Effector memory CD8-positive, alpha-beta T cell (primary cell): ENCODE measurements at regions not wholly inside any gene's neighbourhood (a gene's known extent, or its start where the extent isn't known, plus 50 kb on each side); places are given as distances from the start of the nearest gene placed in this dataset.
"Not testable (repeated sequence)": the region's sequence is repeated elsewhere in the genome, so short reads cannot be mapped to it uniquely, and the experiment has no call there.

ENCODE experiments used
- ATAC-seq: fragments of 150-1000 bp; cut with Tn5 transposase; replicated peaks from 2 replicates; pipeline ENCODE4 v1.10.0; 2021; ENCODE audit warnings: mild to moderate bottlenecking, moderate library complexity
- DNase-seq, 3 experiments: peaks; one replicate each; pipeline ENCODE4 v3.0.0; 2021
- H3K27ac Mint-ChIP-seq, 2 donors: one replicate each; pipeline ENCODE4 v1.8.0; 2022; ENCODE audit warnings: mild to moderate bottlenecking in 2 of 2, mixed read lengths in 2 of 2, moderate library complexity in 2 of 2
- H3K27me3 Mint-ChIP-seq, 2 donors: one replicate each; pipeline ENCODE4 v1.8.0; 2022; ENCODE audit warnings: mixed read lengths in 2 of 2
- H3K36me3 Mint-ChIP-seq: one replicate; pipeline ENCODE4 v1.8.0; 2022; ENCODE audit warnings: mild to moderate bottlenecking, moderate library complexity, mixed read lengths; ENCODE audit not compliant: insufficient read depth
- H3K4me1 Mint-ChIP-seq, 2 donors: one replicate each; pipeline ENCODE4 v1.8.0; 2022; ENCODE audit warnings: low read depth in 2 of 2, mixed read lengths in 2 of 2
- H3K4me3 Mint-ChIP-seq, 2 donors: one replicate each; pipeline ENCODE4 v1.8.0; 2022; ENCODE audit warnings: mild to moderate bottlenecking in 2 of 2, mixed read lengths in 2 of 2, moderate library complexity in 2 of 2
- H3K9me3 Mint-ChIP-seq, 2 donors: one replicate each; pipeline ENCODE4 v1.8.0; 2022; ENCODE audit warnings: mixed read lengths in 2 of 2

DNA sequence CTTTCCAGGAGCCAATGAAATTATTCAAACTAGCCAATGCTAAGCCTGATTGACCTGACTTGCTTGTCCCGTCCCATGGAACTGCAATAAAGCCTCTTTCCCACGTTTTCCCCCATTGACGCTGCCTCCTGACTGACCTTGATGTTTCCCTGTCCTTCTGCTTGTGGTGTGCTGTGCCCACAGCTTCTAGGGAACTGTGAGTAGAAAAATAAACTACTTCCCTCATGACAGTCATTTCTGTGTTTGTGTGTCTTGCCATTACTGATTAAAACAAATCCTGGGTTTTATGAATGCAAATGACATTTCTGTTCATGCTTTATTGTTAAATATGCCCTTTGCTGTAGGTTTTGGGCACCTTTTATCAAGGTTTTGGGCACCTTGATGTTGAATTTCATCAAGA is 91.3 kb upstream of the ABI1 start:
- Mint-ChIP-seq H3K27ac (no peak overlapping the region), H3K4me3 (no peak overlapping the region), H3K9me3 (peaks cover 4 to 14% of the 10 kb centered on the region in 2 donors), H3K4me1 (no peaks in the 10 kb centered on the region), H3K36me3 (no peaks in the 10 kb centered on the region), H3K27me3 (peaks cover 10 to 21% of the 10 kb centered on the region in 2 donors)
- DNase-seq = no peak
- no peak for ATAC-seq

DNA sequence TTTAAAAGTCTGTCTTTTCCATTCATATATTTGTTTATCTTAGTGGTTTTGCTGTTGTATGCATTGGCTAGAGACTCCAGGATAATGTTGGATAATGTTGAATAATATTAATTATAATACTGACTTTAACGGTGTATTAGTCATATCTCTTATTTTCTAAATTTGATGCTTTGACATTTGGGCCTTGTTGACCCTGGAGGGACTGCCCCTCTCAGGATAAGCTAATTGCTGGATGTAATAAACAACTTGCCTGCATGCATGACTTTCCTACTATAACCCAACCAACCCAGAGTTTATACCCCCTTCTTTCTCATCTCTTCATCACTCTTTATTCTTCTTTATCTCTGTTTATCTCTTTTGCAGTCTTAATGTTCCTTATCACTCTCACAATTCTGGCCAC is 90.9 kb upstream of the ABI1 start:
- H3K36me3 Mint-ChIP-seq = no peaks in the 10 kb centered on the region
- ATAC-seq (no peak), DNase-seq (no peak)
- no peaks in the 10 kb centered on the region for H3K4me1 Mint-ChIP-seq
- no peak overlapping the region for H3K4me3 Mint-ChIP-seq
- peaks cover 14 to 25% of the 10 kb centered on the region in 2 donors for H3K27me3 Mint-ChIP-seq
- peaks cover 4 to 14% of the 10 kb centered on the region in 2 donors for H3K9me3 Mint-ChIP-seq
- H3K27ac Mint-ChIP-seq = no peak overlapping the region

DNA sequence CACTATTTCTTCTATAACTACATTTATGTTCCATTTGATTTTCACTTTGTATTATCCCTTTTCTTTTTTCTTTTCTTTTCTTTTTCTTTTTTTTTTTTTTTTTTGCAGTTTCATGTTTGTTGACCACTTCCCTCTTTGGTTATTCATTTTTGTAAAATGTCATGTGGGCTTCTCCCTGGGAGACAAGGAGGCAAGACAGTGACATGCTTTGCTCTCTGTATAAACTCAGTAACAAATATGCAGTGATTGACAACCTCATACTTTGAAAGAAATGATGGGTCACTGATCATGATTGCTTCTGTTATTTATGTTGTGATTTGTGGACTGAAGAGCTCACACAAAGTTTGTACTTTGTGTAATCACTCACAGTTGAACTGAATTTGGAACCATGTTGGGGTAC is 90.2 kb upstream of the ABI1 start:
- no peak overlapping the region for H3K27ac Mint-ChIP-seq

DNA sequence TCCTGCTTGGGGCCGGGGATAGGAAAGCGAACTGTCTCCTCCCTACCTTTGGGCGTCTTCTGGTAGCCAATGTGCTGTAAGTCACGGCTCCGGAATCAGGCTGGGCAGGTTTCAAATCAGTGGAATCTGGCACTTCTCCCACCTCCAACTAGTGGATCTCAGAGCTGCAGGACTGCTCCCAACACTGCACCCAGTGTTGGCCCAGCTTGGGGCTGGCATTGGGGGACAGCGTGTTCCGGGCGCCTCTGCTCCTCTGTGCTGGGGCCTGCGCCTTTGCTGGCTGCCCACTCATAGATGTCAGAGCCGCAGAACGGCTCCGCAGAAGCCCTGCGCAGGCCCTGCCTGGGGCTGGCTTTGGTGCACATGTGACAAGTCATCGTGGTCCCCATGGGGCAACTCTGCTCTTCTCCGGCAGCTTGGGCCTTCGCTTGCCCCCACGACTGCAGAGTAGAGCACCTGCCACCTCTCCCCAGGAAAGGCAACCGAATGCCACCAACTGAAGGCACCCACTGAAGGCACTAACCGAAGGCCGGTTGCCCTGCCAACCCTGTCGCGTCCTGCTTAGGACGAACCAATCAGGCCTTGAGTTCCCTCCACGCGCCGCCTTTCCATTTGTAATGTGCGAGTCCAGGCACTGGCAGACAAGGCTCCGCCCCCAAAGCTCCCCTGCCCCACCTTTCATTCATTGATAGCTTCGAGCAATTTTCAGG is 85.5 kb upstream of the ABI1 start:
- DNase-seq = no peak
- Mint-ChIP-seq H3K4me1 (peaks cover 0 to 2% of the 10 kb centered on the region in 2 donors), H3K4me3 (no peak overlapping the region), H3K36me3 (no peaks in the 10 kb centered on the region), H3K27ac (no peak overlapping the region), H3K27me3 (peaks cover 27 to 31% of the 10 kb centered on the region in 2 donors), H3K9me3 (peaks cover 4 to 14% of the 10 kb centered on the region in 2 donors)
- no peak for ATAC-seq

More for the DNA sequence above, 90.2 kb upstream of the ABI1 start:
- no peaks in the 10 kb centered on the region for H3K4me1 Mint-ChIP-seq
- peaks cover 21 to 27% of the 10 kb centered on the region in 2 donors for H3K27me3 Mint-ChIP-seq
- DNase-seq (no peak), ATAC-seq (no peak)
- H3K9me3 Mint-ChIP-seq = peaks cover 4 to 14% of the 10 kb centered on the region in 2 donors
- no peaks in the 10 kb centered on the region for H3K36me3 Mint-ChIP-seq
- no peak overlapping the region for H3K4me3 Mint-ChIP-seq

DNA sequence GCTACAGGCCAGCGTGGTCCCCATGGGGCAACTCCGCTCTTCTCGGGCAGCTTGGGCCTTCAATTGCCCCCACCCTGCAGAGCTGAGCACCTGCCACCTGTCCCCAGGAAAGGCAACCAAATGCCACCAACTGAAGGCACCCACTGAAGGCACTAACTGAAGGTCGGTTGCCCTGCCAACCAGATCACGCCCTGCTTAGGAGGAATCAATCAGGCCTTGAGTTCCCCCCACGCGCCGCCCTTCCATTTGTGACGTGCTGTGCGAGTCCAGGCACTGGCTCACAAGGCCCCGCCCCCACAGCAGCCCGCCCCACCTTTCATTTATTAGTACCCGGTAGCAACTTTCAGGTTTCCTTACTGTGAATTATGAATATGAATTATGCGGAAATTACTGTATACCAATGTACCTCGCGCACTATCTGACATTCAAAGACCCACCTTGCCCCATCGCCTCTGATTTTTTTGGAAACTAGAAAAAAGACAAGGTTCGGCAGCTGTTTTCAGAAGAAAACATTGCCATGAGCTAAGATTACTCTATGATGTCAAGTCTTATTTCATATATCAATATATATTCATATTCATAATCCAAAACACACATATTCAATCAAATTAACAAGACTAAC is 83.6 kb upstream of the ABI1 start:
- no peak overlapping the region for H3K4me3 Mint-ChIP-seq
- no peaks in the 10 kb centered on the region for H3K36me3 Mint-ChIP-seq
- no peak overlapping the region for H3K27ac Mint-ChIP-seq
- ATAC-seq = no peak
- no peak for DNase-seq
- peaks cover 26 to 31% of the 10 kb centered on the region in 2 donors for H3K27me3 Mint-ChIP-seq
- H3K9me3 Mint-ChIP-seq = no peaks in the 10 kb centered on the region
- H3K4me1 Mint-ChIP-seq = peaks cover 0 to 2% of the 10 kb centered on the region in 2 donors

DNA sequence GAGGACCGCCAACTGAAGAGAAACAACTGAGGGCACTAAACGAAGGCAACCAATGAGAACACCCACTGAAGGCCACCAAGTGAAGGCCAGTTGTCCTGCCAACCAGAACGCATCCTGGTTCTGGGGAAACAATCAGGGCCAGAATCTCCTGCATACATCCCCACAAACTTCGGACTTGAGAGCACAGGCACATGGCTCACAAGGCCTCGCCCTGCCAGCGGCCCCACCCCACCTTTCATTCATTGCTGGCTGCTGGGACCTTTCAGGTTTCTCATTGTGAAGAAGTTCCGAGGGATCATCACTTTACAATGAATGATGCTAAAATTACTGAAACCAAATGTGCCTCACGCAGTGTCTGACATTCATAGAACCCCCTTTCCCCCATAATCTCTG is 79.2 kb upstream of the ABI1 start:
- Mint-ChIP-seq H3K4me3 (no peak overlapping the region), H3K4me1 (peaks cover 0 to 2% of the 10 kb centered on the region in 2 donors), H3K27me3 (peaks cover 6 to 32% of the 10 kb centered on the region in 2 donors), H3K9me3 (no peaks in the 10 kb centered on the region), H3K27ac (no peak overlapping the region), H3K36me3 (no peaks in the 10 kb centered on the region)
- no peak for DNase-seq
- ATAC-seq = no peak

DNA sequence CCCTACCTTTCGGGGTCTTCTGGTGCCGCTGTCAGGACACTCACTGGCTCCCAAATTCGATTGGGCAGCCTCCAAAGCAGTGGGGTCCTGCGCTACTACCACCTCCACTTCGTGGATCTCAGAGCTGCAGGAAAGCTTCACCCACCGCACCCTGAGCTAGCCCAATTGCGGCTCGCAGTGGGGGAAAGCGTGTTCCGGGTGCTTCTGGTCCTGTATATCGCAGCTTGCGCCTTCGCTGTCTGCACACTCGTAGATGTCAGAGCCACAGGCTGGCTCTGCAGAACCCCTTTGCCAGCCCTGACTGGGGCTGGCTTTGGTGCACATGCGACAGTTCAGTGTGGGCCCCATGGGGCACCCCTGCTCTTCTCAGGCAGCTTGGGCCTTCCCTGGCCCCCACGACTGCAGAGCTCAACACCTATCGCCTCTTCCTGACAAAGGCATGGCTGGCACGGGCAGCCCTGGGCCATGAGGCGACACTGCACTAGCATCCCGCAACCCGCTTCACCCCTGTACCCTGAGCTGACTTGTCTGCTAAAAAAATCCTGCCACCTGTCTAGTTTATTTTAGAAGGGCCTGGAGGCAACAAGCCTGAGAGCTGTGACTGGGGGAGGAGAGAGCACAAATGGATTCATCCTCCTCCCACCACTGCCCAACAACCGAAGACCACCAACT is 78.7 kb upstream of the ABI1 start:
- Mint-ChIP-seq H3K27ac (no peak overlapping the region), H3K4me3 (no peak overlapping the region)
- ATAC-seq = no peak

DNA sequence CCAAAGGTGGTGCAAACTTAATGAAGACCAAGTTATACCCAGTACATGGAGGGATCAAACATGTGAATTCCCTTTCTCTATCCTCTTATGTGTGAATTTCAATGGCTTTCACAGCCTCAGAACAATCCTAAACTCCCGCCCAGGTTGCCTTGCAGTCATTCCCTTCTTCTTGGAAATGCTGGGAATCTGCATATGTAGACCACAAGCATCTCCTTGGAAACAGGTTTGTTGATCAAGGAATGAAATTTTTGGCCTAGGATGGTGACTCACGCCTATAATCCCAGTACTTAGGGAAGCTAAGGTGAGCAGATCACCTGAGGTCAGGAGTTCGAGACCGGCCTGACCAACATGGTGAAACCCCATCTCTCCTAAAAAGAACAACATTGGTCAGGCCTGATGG is 77.8 kb upstream of the ABI1 start:
- ATAC-seq (no peak), DNase-seq (no peak)
- peaks cover 6 to 41% of the 10 kb centered on the region in 2 donors for H3K27me3 Mint-ChIP-seq
- no peak overlapping the region for H3K27ac Mint-ChIP-seq
- peaks cover 0 to 2% of the 10 kb centered on the region in 2 donors for H3K4me1 Mint-ChIP-seq
- H3K4me3 Mint-ChIP-seq = no peak overlapping the region
- no peaks in the 10 kb centered on the region for H3K9me3 Mint-ChIP-seq
- no peaks in the 10 kb centered on the region for H3K36me3 Mint-ChIP-seq

More for the DNA sequence above, 78.7 kb upstream of the ABI1 start:
- no peak for DNase-seq
- H3K4me1 Mint-ChIP-seq = peaks cover 0 to 2% of the 10 kb centered on the region in 2 donors
- peaks cover 6 to 35% of the 10 kb centered on the region in 2 donors for H3K27me3 Mint-ChIP-seq
- no peaks in the 10 kb centered on the region for H3K9me3 Mint-ChIP-seq
- H3K36me3 Mint-ChIP-seq = no peaks in the 10 kb centered on the region

DNA sequence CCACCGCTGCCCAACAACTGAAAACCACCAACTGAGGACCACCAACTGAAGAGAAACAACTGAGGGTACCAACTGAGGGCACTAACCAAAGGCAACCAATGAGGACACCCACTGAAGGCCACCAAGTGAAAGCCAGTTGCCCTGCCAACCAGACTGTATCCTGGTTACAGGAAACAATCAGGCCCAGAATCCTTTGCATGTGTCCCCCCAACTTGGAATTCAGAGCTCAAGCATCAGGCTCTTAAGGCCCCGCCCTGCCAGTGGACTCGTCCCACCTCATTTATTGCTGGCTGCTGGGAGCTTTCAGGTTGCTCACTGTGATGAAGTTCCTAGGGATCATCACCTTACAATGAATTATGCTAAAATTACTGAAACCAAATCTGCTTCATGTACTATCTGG is 76.6 kb upstream of the ABI1 start:
- no peaks in the 10 kb centered on the region for H3K9me3 Mint-ChIP-seq
- peaks cover 0 to 2% of the 10 kb centered on the region in 2 donors for H3K4me1 Mint-ChIP-seq
- ATAC-seq = no peak
- H3K27me3 Mint-ChIP-seq = peaks cover 6 to 41% of the 10 kb centered on the region in 2 donors
- no peaks in the 10 kb centered on the region for H3K36me3 Mint-ChIP-seq
- DNase-seq = no peak
- H3K27ac Mint-ChIP-seq = no peak overlapping the region
- no peak overlapping the region for H3K4me3 Mint-ChIP-seq

DNA sequence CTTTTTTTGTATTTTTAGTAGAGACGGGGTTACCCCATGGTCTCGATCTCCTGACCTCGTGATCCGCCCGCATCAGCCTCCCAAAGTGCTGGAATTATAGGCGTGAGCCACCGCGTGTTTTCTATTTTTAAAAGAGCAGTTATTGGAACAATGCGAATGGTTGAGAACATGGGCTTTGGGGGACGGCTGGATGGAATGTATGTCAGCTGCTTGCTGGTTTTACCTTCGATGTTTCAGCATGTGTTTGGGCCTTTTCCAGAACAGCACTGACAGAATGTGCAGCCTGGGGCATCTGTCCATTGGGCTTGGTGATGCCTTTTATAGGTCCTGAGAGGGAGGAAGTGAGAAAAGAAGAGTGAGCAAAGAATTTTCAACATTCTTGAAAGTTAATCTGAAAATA is 73.4 kb upstream of the ABI1 start:
- not testable (repeated sequence) for ATAC-seq, H3K27ac Mint-ChIP-seq, H3K4me1 Mint-ChIP-seq, H3K36me3 Mint-ChIP-seq, DNase-seq, H3K4me3 Mint-ChIP-seq, H3K9me3 Mint-ChIP-seq
- peaks cover 0 to 30% of the 10 kb centered on the region in 2 donors for H3K27me3 Mint-ChIP-seq

DNA sequence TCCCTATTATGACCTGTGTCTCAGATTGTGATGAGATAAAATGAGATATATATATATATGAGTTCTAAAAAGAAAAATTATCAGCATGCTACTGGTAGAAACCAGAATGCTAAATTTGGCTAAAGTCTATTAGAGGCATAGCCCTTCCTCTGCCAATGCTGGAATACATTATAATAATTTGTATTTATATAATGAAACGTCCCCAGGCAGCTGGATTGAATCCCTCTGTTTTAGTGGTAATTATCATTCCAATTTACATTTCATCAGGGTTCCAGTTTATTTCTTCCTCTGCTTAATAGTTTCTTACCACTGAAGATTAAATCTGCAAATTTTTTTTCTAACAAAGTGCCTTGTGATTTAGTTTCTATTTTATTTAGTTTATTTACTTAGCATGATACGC is 71.8 kb upstream of the ABI1 start:
- DNase-seq (no peak), ATAC-seq (no peak)
- H3K4me3 Mint-ChIP-seq = no peak overlapping the region
- peaks cover 3% of the 10 kb centered on the region for H3K36me3 Mint-ChIP-seq
- peaks cover 0 to 5% of the 10 kb centered on the region in 2 donors for H3K4me1 Mint-ChIP-seq
- H3K27me3 Mint-ChIP-seq = peaks cover 5 to 21% of the 10 kb centered on the region in 2 donors
- H3K27ac Mint-ChIP-seq = no peak overlapping the region
- H3K9me3 Mint-ChIP-seq = no peaks in the 10 kb centered on the region

DNA sequence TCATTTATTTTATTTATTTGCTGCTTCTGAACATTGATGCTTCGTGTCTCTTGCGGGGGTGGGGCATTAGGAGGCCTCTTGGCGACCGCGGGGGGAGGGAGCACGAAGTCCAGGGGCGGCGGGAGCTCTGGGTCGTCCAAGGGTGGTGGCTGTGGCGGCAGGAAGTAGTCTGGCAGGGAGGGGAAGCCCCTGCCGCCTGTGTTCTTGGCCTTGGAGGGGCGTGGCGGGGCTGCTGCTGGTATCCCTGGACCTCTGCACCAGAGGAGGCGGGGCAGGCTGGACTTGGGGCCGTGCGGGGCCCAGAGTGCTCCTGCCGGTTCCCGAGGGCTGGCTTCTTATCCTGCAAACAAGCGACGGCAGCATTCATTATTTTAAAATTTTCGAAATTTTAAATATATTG is 70.5 kb upstream of the ABI1 start:
- H3K4me1 Mint-ChIP-seq = peaks cover 0 to 5% of the 10 kb centered on the region in 2 donors
- DNase-seq (no peak), ATAC-seq (no peak)
- peak overlapping the region in 1 of 2 donors; percentile 35 for H3K4me3 Mint-ChIP-seq
- no peaks in the 10 kb centered on the region for H3K9me3 Mint-ChIP-seq
- peaks cover 3% of the 10 kb centered on the region for H3K36me3 Mint-ChIP-seq
- peaks cover 18 to 27% of the 10 kb centered on the region in 2 donors for H3K27me3 Mint-ChIP-seq
- H3K27ac Mint-ChIP-seq = no peak overlapping the region

DNA sequence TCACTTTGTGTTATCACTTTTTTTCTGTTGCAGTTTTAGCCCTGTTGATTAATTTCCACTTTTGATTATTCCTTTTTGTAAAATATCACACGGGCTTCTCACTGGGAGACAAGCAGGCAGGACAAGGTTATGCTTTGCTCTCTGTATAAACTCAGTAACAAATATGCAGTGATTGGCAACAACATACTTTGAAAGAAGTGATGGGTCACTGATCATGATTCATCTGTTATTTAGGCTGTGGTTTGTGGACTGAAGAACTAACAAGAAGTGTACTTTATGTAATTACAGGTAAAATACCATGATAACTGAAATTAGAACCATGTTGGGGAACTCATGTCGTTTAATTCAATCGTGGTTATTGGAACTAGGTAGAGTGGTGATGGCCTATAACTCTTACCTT is 62.1 kb upstream of the ABI1 start:
- peaks cover 44 to 51% of the 10 kb centered on the region in 2 donors for H3K27me3 Mint-ChIP-seq
- not testable (repeated sequence) for H3K36me3 Mint-ChIP-seq, DNase-seq, H3K9me3 Mint-ChIP-seq, H3K27ac Mint-ChIP-seq, ATAC-seq, H3K4me1 Mint-ChIP-seq, H3K4me3 Mint-ChIP-seq
